ENCODE measurements at regions not wholly inside any gene's neighbourhood (a gene's known extent, or its start where the extent isn't known, plus 50 kb on each side); places are given as distances from the start of the nearest gene placed in this dataset.

- no peak overlapping the region for H3K4me3 ChIP-seq
- H3K27ac ChIP-seq = no peak overlapping the region
- H3K9me3 ChIP-seq = no peaks in the 10 kb centered on the region
- H3K36me3 ChIP-seq = no peaks in the 10 kb centered on the region
- TF ChIP-seq POLR2A (IDR thresholded peaks at IDR 0.05) = no peak
- TF ChIP-seq CTCF (IDR thresholded peaks at IDR 0.05) = no peak
- no peak for DNase-seq
- no peaks in the 10 kb centered on the region for H3K4me1 ChIP-seq
- no peaks in the 10 kb centered on the region for H3K27me3 ChIP-seq
Observed at GRCh38 chr19:29326849-29327840, 114.2 kb upstream of the UQCRFS1 start.

GRCh38 chr19:29328586-29328985 is 115.6 kb upstream of the UQCRFS1 start:
- no peak overlapping the region for H3K4me3 ChIP-seq
- no peaks in the 10 kb centered on the region for H3K27me3 ChIP-seq
- H3K27ac ChIP-seq = no peak overlapping the region
- TF ChIP-seq POLR2A (IDR thresholded peaks at IDR 0.05) = no peak
- no peak for TF ChIP-seq CTCF (IDR thresholded peaks at IDR 0.05)
- no peaks in the 10 kb centered on the region for H3K9me3 ChIP-seq
- no peaks in the 10 kb centered on the region for H3K4me1 ChIP-seq
- no peak for DNase-seq
- no peaks in the 10 kb centered on the region for H3K36me3 ChIP-seq

- DNase-seq = no peak
- TF ChIP-seq POLR2A (IDR thresholded peaks at IDR 0.05) = no peak
- no peak for TF ChIP-seq CTCF (IDR thresholded peaks at IDR 0.05)
- no peaks in the 10 kb centered on the region for H3K4me1 ChIP-seq
- H3K27me3 ChIP-seq = no peaks in the 10 kb centered on the region
- H3K27ac ChIP-seq = no peak overlapping the region
- no peak overlapping the region for H3K4me3 ChIP-seq
- no peaks in the 10 kb centered on the region for H3K9me3 ChIP-seq
- H3K36me3 ChIP-seq = no peaks in the 10 kb centered on the region
Observed at GRCh38 chr19:29329460-29330134, 116.6 kb upstream of the UQCRFS1 start.

- Histone ChIP-seq H3K27ac (no peak overlapping the region), H3K4me1 (no peaks in the 10 kb centered on the region), H3K27me3 (no peaks in the 10 kb centered on the region), H3K4me3 (no peak overlapping the region), H3K9me3 (no peaks in the 10 kb centered on the region), H3K36me3 (no peaks in the 10 kb centered on the region)
- no peak for DNase-seq
- TF ChIP-seq CTCF (IDR thresholded peaks at IDR 0.05) (no peak), POLR2A (IDR thresholded peaks at IDR 0.05) (no peak)
Observed at GRCh38 chr19:29336425-29336824, 123.5 kb upstream of the UQCRFS1 start.

- no peaks in the 10 kb centered on the region for H3K36me3 ChIP-seq
- H3K4me3 ChIP-seq = no peak overlapping the region
- H3K27me3 ChIP-seq = no peaks in the 10 kb centered on the region
- TF ChIP-seq POLR2A (IDR thresholded peaks at IDR 0.05) (no peak), CTCF (IDR thresholded peaks at IDR 0.05) (no peak)
- no peaks in the 10 kb centered on the region for H3K9me3 ChIP-seq
- H3K27ac ChIP-seq = no peak overlapping the region
- no peaks in the 10 kb centered on the region for H3K4me1 ChIP-seq
- no peak for DNase-seq
Observed at GRCh38 chr19:29337029-29337428, 124.1 kb upstream of the UQCRFS1 start.

Measured in Peyer's patch (tissue), 4 donors.